Activated CD4-positive, alpha-beta T cell treated with anti-CD3 and anti-CD28 coated beads, Interleukin-10, Interleukin-2, amounts not matched to agents 100 ng/mL and 50 ng/mL, durations not matched to agents 16 hours and 8 hours (primary cell): ENCODE measurements at regions not wholly inside any gene's neighbourhood (a gene's known extent, or its start where the extent isn't known, plus 50 kb on each side); places are given as distances from the start of the nearest gene placed in this dataset.
A peak's percentile ranks its signal among the peaks of the same experiment; 100 is the strongest.

Experiments used
- DNase-seq: peaks from one replicate; pipeline ENCODE4 v3.0.0-alpha.2; 2020

DNA sequence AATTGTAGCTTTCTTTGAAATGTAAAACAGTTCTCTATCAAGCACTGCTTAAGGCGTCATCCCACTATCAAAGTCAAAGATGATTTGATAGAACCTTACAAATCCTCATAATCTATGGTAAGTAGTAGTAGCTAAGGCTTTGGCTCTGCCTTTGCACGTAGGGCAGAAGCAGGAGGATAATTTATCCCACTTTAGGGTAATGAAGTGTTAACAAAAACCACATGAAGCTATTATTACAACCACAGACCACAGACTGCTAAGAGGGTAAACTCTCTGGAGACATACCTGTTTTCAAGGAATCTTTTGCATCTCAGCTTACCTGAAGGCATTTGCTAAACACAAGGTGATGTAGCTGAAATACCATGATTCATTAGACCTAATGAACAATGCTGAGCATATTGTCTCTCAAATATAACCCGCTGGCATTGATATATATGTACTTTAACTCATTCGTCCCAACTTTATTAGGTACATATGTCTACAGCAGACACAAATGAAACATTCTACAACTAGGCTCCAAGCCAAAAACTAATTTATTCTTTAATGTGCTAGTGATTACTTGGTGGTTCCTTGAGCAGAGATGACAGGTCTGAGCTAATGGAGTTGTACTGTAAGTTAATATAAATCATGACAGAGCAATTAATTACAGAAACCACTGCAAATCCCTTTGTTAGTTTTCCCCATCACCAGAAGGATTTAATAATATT lies 368.8 kb downstream of the ETNK1 start:
- DNase-seq: no peak

- DNase-seq: no peak
Measured at GRCh38 chr12:22994316-22994675, 369.3 kb downstream of the ETNK1 start.

GRCh38 chr12:23001487-23001886 lies 376.5 kb downstream of the ETNK1 start:
- no peak for DNase-seq

- no peak for DNase-seq
Measured at GRCh38 chr12:23002381-23002780, 377.4 kb downstream of the ETNK1 start.

DNA sequence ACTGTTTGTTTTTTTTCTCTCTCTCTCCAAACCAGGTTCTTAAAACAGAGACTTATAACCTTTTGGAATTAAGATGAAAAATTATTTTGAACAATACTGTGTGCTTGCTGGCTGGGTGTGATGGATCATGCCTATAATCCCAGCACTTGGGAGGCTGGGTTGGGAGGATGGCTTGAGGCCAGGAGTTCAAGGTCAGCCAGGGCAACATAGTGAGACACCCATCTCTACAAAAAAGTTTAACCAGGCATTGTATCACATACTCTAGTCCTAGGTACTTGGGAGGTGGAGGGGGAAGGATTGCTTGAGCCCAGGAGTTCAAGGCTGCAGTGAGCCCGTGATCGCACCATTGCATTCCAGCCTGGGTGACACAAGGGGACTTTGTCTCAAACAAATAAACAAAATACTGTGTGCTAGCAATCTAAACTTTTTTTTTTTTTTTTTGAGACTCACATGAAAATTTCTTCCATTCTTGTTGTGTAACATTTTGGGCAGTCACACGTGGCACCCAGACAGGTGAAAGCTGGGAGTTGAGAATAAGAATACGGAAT lies 379.6 kb downstream of the ETNK1 start:
- no peak for DNase-seq

DNA sequence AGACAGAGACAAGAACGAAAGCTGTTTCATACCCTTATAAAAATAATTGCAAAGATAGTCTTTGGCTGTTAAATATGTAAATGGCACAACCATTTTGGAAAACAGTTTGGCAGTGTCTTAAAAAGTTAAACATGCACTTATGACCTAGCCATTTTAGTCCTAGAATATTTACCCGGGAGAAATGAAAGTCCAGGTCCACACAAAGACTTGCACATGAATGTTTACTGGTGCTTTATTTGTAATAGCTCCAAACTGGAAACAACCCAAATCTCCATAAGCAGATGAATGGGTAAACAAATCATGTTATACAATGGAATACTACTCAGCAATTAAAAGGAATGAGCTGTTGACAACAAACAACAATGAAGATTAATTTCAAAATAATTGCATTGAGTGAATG lies 380.4 kb downstream of the ETNK1 start:
- no peak for DNase-seq

DNA sequence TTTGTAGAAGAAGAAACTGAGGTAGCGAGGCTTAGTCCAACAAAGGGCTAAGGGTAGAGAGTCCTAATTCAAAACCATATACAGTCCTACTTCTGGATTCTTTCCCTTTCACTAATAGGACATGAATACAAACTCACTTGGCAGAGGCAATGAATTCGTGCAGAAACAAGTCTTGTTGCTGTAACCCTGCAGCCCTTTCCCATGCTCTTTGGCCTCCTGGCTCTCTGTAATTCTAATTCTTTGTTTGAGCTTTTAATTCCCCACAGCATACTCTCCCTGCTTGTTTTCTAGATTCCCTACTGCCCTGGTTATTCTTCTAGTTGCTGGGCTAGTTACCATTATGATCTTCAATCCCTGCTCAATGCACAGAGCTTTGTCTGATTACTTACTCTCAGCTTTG lies 381.4 kb downstream of the ETNK1 start:
- no peak for DNase-seq

DNA sequence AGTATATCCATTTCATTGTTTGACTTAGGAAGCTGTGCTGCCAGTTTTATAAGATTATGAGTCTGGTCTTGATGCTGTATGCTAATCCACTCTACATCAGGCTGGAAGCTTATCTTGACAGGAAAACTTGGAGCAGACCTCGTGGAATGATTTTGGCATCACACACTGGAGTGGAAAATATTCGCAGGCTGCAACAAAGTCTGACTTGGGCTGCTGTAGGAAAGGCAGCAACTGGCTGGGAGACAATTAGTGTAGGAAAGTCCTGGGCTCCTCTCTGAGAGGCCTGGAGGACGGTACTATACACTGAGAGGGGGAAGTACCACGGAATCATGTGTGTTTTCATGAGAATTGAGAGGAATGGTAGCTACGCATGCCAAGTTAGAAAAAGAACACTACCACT lies 383.7 kb downstream of the ETNK1 start:
- DNase-seq: no peak

DNA sequence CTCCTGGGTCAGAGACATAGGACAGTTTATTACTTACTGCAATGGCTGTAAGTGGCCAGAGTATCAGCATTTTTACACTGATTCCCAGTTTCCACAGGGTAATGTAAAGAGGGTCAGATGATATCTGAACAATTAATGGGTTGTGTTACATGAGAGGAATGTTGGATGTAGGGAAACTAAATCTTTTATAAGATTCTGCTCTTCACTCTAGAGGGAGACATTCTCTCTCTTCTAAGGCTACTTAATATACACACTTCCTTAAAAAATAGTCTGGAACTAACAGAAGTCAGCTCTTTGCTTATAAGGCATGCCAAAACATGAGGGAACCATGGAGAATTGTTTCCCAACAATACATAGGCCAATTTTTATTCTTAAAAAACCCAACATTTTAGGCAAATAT lies 389.8 kb downstream of the ETNK1 start:
- no peak for DNase-seq

DNA sequence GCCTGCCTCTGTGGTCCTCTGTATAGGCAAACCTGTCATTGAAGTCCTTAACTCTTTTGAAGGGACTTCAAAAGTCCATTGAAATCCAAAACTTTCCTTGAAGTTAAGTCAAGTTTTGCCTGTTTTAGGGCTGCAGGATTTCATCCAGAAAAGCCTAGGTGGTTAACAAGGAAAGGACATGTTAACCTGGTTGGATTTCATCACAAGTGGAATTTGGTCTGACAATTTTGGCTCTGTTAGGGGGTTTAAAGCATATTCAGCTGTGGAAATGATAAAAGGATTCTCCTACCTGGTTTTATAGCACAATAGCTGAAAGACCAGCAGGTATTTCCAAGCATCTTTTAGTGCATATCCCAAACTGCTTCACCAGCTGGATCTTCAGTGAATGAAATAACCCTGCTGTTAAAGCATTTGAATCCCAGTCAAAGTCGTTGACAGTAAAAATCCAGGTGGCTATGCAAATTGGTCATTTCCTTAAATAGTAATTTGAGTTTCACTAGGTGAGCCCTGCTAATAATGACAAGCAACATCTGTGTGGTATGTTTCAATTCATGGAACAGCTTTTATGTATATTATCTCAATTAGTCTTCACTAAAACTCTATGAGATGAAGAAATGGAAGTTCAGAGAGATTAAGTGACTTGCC lies 400.5 kb downstream of the ETNK1 start:
- no peak for DNase-seq

- DNase-seq: no peak
Measured at GRCh38 chr12:23028158-23028802, 403.3 kb downstream of the ETNK1 start.

- no peak for DNase-seq
Measured at GRCh38 chr12:23029185-23029584, 404.2 kb downstream of the ETNK1 start.

GRCh38 chr12:23039834-23040233 lies 414.9 kb downstream of the ETNK1 start:
- no peak for DNase-seq

- no peak for DNase-seq
Measured at GRCh38 chr12:23041774-23042173, 416.8 kb downstream of the ETNK1 start.

- DNase-seq: no peak
Measured at GRCh38 chr12:23043646-23044045, 418.7 kb downstream of the ETNK1 start.

DNA sequence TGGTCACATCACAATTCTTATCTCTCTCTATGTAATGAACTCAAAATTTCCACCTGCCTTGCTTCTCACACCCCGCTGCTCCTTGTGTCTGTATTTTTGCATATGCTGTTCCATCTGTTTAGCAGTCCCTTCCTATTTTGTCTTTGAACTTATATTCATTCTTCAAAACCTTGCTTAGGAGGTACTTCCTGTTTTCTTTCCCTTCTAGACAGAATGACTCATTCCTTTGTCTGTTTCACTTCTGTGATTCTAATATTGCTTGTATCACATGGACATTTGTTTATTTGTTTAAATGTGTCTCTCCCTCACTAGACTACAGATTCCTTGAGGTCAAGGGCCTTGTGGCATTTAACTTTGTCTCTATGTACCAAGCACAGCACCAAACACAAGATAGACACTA lies 424.2 kb downstream of the ETNK1 start:
- no peak for DNase-seq

DNA sequence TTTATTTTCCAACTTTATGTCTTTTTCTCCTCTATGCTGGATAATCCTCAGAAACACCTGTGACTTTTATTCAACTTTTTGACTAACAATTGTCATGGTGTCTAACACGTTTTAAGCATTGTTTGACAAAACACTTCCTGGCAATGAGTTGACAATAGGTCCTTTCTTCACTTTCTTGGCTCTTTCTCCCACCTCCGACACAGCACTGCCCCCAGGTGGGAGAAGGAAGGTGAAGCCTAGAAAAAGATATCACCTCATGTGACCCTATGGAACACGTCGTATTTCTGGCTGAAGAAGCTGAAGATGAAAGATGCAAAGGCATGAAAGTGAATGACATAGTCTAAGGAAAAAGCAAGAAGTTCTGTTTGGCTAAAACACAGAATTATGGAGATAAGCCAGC lies 430.0 kb downstream of the ETNK1 start:
- peak; percentile 2 for DNase-seq

- DNase-seq: no peak
Measured at GRCh38 chr12:23057571-23057970, 432.6 kb downstream of the ETNK1 start.

- no peak for DNase-seq
Measured at GRCh38 chr12:23060161-23060560, 435.2 kb downstream of the ETNK1 start.

DNA sequence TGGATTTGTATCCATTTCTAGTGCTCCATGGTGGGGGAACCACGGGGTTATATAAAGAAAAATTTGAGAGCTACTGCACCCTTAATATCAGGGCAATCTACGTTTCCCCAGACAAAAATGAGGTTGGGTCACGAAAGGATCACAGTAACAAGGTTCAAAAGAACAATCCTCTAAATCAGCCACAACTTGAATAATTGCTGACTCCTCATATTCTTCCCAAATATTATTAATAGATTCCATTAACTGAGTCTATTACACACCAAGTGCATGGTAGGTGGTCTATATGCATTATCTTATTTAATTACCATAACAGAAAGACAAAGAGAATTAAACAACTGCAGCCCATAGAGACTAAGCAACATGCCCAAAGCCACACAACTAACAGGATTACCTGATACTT lies 438.2 kb downstream of the ETNK1 start:
- DNase-seq: no peak

DNA sequence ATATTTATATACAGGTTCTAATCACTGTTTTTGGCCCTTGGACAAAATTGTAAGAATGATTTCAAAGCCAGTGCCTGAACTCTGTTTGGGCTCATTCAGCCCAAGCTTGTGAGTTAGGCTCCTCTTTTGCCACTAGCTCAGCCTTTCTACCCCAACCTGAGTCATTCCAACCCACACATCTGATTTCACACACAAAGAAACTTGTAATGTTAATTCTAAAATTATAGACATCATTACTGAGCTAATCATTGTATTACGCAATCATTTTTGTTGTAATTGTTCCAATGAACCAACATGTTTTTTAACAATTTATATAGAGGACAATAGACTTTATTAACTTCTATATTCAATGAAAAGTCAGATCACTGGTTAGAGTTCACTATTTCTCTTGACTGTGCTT lies 441.1 kb downstream of the ETNK1 start:
- no peak for DNase-seq

DNA sequence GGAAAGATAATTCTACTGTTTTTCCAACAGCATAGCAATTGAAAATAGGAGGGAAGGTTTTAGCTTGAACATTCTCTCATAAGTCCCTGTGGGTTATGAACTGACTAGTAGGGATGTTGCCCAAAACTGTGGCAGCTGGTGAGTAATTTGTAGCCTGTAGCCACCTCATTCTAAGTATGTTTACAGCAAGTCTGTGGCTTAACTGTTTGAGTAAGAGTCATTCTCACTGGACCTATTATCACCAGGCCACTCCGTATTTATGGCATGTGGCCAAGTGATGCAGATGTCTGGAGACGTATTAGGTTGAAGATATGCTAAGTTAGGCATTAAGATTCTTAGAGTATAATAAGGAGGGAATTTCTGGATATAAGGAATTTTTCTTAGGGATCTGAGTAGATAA lies 458.3 kb downstream of the ETNK1 start:
- DNase-seq: peak; percentile 45

GRCh38 chr12:23084236-23084995 lies 459.4 kb downstream of the ETNK1 start:
- peak; percentile 16 for DNase-seq
